ENCODE measurements at regions not wholly inside any gene's neighbourhood (a gene's known extent, or its start where the extent isn't known, plus 50 kb on each side); places are given as distances from the start of the nearest gene placed in this dataset.

GRCh38 chr22:26852176-26852575 lies 194.8 kb downstream of the MIAT start:
- TF ChIP-seq CTCF (IDR thresholded peaks at IDR 0.05; ENCODE audit: borderline replicate concordance, extremely low read depth, insufficient read depth) = no peak
- no peak overlapping the region for H3K9ac ChIP-seq (ENCODE audit: low read length in 3 of 3)
- intact Hi-C loops (cut with DNase I) = no loop called here
- no peak overlapping the region for H3K27ac ChIP-seq (ENCODE audit: low read depth in 2 of 2, low read length in 2 of 2)
- no peak overlapping the region for H3K4me3 ChIP-seq (ENCODE audit: low read length in 3 of 3)
- DNase-seq (peak in 1 of 5 donors; percentile 21), FAIRE-seq (no peak)
- no peaks in the 10 kb centered on the region for H3K4me1 ChIP-seq (ENCODE audit: control insufficient read depth in 2 of 3, insufficient read depth in 2 of 3, low read depth in 1 of 3, low read length in 3 of 3)
- H3K27me3 ChIP-seq (ENCODE audit: control insufficient read depth, insufficient read depth, low read length) = no peaks in the 10 kb centered on the region
- no peaks in the 10 kb centered on the region for H3K9me3 ChIP-seq (ENCODE audit: control insufficient read depth in 2 of 3, insufficient read depth in 1 of 3, low read length in 3 of 3)
- H3K36me3 ChIP-seq (ENCODE audit: control insufficient read depth in 2 of 3, insufficient read depth in 3 of 3, low read length in 3 of 3) = no peaks in the 10 kb centered on the region

- DNase-seq (no peak), FAIRE-seq (no peak)
- intact Hi-C loops (cut with DNase I) = no loop called here
- H3K36me3 ChIP-seq (ENCODE audit: control insufficient read depth in 2 of 3, insufficient read depth in 3 of 3, low read length in 3 of 3) = no peaks in the 10 kb centered on the region
- no peak for TF ChIP-seq CTCF (IDR thresholded peaks at IDR 0.05; ENCODE audit: borderline replicate concordance, extremely low read depth, insufficient read depth)
- H3K9me3 ChIP-seq (ENCODE audit: control insufficient read depth in 2 of 3, insufficient read depth in 1 of 3, low read length in 3 of 3) = no peaks in the 10 kb centered on the region
- H3K9ac ChIP-seq (ENCODE audit: low read length in 3 of 3) = no peak overlapping the region
- no peak overlapping the region for H3K27ac ChIP-seq (ENCODE audit: low read depth in 2 of 2, low read length in 2 of 2)
- no peaks in the 10 kb centered on the region for H3K4me1 ChIP-seq (ENCODE audit: control insufficient read depth in 2 of 3, insufficient read depth in 2 of 3, low read depth in 1 of 3, low read length in 3 of 3)
- no peaks in the 10 kb centered on the region for H3K27me3 ChIP-seq (ENCODE audit: control insufficient read depth, insufficient read depth, low read length)
- H3K4me3 ChIP-seq (ENCODE audit: low read length in 3 of 3) = no peak overlapping the region
Observed at GRCh38 chr22:26853071-26853470, 195.7 kb downstream of the MIAT start.

- no peak for TF ChIP-seq CTCF (IDR thresholded peaks at IDR 0.05; ENCODE audit: borderline replicate concordance, extremely low read depth, insufficient read depth)
- Histone ChIP-seq H3K27me3 (ENCODE audit: control insufficient read depth, insufficient read depth, low read length) (no peaks in the 10 kb centered on the region), H3K36me3 (ENCODE audit: control insufficient read depth in 2 of 3, insufficient read depth in 3 of 3, low read length in 3 of 3) (no peaks in the 10 kb centered on the region), H3K27ac (ENCODE audit: low read depth in 2 of 2, low read length in 2 of 2) (no peak overlapping the region), H3K4me3 (ENCODE audit: low read length in 3 of 3) (no peak overlapping the region), H3K4me1 (ENCODE audit: control insufficient read depth in 2 of 3, insufficient read depth in 2 of 3, low read depth in 1 of 3, low read length in 3 of 3) (no peaks in the 10 kb centered on the region), H3K9ac (ENCODE audit: low read length in 3 of 3) (no peak overlapping the region), H3K9me3 (ENCODE audit: control insufficient read depth in 2 of 3, insufficient read depth in 1 of 3, low read length in 3 of 3) (no peaks in the 10 kb centered on the region)
- DNase-seq (no peak), FAIRE-seq (no peak)
- intact Hi-C loops (cut with DNase I) = no loop called here
Observed at GRCh38 chr22:26853495-26853894, 196.1 kb downstream of the MIAT start.

- no peak for TF ChIP-seq CTCF (IDR thresholded peaks at IDR 0.05; ENCODE audit: borderline replicate concordance, extremely low read depth, insufficient read depth)
- H3K36me3 ChIP-seq (ENCODE audit: control insufficient read depth in 2 of 3, insufficient read depth in 3 of 3, low read length in 3 of 3) = no peaks in the 10 kb centered on the region
- no peak overlapping the region for H3K4me3 ChIP-seq (ENCODE audit: low read length in 3 of 3)
- DNase-seq = no peak
- H3K27ac ChIP-seq (ENCODE audit: low read depth in 2 of 2, low read length in 2 of 2) = no peak overlapping the region
- no peak for FAIRE-seq
- intact Hi-C loops (cut with DNase I) = no loop called here
- no peaks in the 10 kb centered on the region for H3K27me3 ChIP-seq (ENCODE audit: control insufficient read depth, insufficient read depth, low read length)
- H3K4me1 ChIP-seq (ENCODE audit: control insufficient read depth in 2 of 3, insufficient read depth in 2 of 3, low read depth in 1 of 3, low read length in 3 of 3) = no peaks in the 10 kb centered on the region
- no peaks in the 10 kb centered on the region for H3K9me3 ChIP-seq (ENCODE audit: control insufficient read depth in 2 of 3, insufficient read depth in 1 of 3, low read length in 3 of 3)
- no peak overlapping the region for H3K9ac ChIP-seq (ENCODE audit: low read length in 3 of 3)
Observed at GRCh38 chr22:26857169-26857568, 199.8 kb downstream of the MIAT start.

Data from kidney (tissue), 13 donors.